Left lung (tissue), 4 donors: ENCODE measurements at regions not wholly inside any gene's neighbourhood (a gene's known extent, or its start where the extent isn't known, plus 50 kb on each side); places are given as distances from the start of the nearest gene placed in this dataset.

ENCODE experiments used
- ATAC-seq: fragments of 200-7000 bp; cut with Tn5 transposase; one replicate; pipeline ENCODE4 v1.9.1; 2020; ENCODE audit warnings: moderate library complexity
- DNase-seq, 4 donors: peaks; one replicate each; pipeline ENCODE4 v3.0.0-alpha.2; 2013 to 2020
- H3K27ac ChIP-seq, 2 donors: fragments of 200-600 bp; sonication (generic) in 1 of 2; one replicate each; pipeline versions ENCODE4 v1.5.0 to v1.8.0; 2020 to 2021
- H3K27me3 ChIP-seq, 2 donors: fragments of 200-600 bp; sonication (generic) in 1 of 2; one replicate each; pipeline versions ENCODE4 v1.5.0 to v1.8.0; 2020 to 2021
- H3K36me3 ChIP-seq, 2 donors: fragments of 200-600 bp; sonication (generic) in 1 of 2; one replicate each; pipeline versions ENCODE4 v1.5.0 to v1.8.0; 2020 to 2021
- H3K4me1 ChIP-seq, 2 donors: fragments of 200-600 bp; one replicate each; pipeline ENCODE4 v1.8.0; 2021
- H3K4me3 ChIP-seq, 2 donors: fragments of 200-600 bp; sonication (generic) in 1 of 2; one replicate each; pipeline versions ENCODE4 v1.5.0 to v1.8.0; 2020 to 2021; ENCODE audit warnings: mild to moderate bottlenecking in 1 of 2
- H3K9me3 ChIP-seq, 2 donors: fragments of 200-600 bp; sonication (generic) in 1 of 2; one replicate each; pipeline versions ENCODE4 v1.5.0 to v1.8.0; 2020 to 2021
- CTCF ChIP-seq, 2 donors: fragments of 200-600 bp; sonication (generic) in 1 of 2; IDR thresholded peaks; one replicate each; pipeline versions ENCODE4 v1.5.0 to v1.8.0; 2021; ENCODE audit warnings: antibody characterized with exemption in 2 of 2
- intact Hi-C, 2 donors: fragments of 100-400 bp; cut with DNase I; formaldehyde crosslinking; loops; one replicate each; pipeline versions ENCODE4 v1.11.2 to v1.14.2; 2022
- donor health status: DM: no; HTN: yes; CAD: no.
- donor health status: DM: no; HTN: no; CAD: no.

GRCh38 chr13:70967564-70967963 is 859.3 kb upstream of the KLHL1 start:
- TF ChIP-seq CTCF (IDR thresholded peaks at IDR 0.05): no peak
- Histone ChIP-seq H3K4me1 (no peaks in the 10 kb centered on the region), H3K27me3 (no peaks in the 10 kb centered on the region), H3K36me3 (no peaks in the 10 kb centered on the region), H3K4me3 (no peak overlapping the region), H3K9me3 (no peaks in the 10 kb centered on the region), H3K27ac (no peak overlapping the region)
- intact Hi-C loops: no loop called here
- ATAC-seq (no peak), DNase-seq (peak in 1 of 4 donors; percentile 48)

DNA sequence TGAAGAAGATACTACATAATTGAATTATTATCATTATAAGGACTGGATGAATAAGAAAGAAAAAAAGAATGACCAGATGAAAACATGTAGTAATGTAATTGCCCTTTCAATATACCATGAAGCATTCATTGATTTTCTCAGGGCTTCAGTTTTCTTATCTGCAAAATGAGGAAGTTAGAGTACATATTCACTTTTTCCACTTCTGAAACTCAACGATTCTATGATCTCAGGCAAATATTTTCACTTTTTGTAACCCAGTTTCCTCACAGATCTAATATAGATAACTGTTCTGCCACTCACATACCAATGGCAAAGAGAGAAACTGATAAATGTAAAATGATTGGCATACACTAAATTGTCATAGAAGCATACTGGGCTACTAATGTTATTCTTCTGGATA is 856.6 kb upstream of the KLHL1 start:
- no peak overlapping the region for H3K27ac ChIP-seq
- no peaks in the 10 kb centered on the region for H3K9me3 ChIP-seq
- H3K36me3 ChIP-seq: no peaks in the 10 kb centered on the region
- TF ChIP-seq CTCF (IDR thresholded peaks at IDR 0.05): no peak
- no peaks in the 10 kb centered on the region for H3K27me3 ChIP-seq
- DNase-seq (no peak), ATAC-seq (no peak)
- intact Hi-C loops: no loop called here
- H3K4me1 ChIP-seq: no peaks in the 10 kb centered on the region
- H3K4me3 ChIP-seq: no peak overlapping the region

DNA sequence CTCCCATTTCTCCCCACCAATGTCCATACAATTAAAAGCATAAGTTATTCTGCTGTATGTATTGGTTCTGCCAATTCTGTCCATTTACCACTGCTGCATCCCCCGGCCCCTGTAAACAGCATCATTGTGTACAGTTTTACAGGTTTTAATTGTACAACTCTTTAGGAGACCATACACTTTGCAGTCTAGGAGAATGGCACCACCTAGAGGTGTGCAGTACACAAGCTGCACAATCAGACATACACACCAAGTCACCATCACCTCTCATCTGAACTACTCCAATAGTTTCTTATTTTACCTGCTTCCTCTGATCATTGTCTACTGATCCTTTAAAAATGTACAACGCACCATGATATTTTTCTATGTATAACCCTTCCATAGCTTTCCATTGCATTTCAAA is 855.9 kb upstream of the KLHL1 start:
- DNase-seq (no peak), ATAC-seq (peak; percentile 62)
- Histone ChIP-seq H3K27ac (no peak overlapping the region), H3K4me1 (no peaks in the 10 kb centered on the region), H3K4me3 (no peak overlapping the region), H3K27me3 (no peaks in the 10 kb centered on the region), H3K9me3 (no peaks in the 10 kb centered on the region), H3K36me3 (no peaks in the 10 kb centered on the region)
- intact Hi-C loops: no loop called here
- no peak for TF ChIP-seq CTCF (IDR thresholded peaks at IDR 0.05)

GRCh38 chr13:70960841-70961443 is 852.7 kb upstream of the KLHL1 start:
- peak in 1 of 2 donors; percentile 43 for TF ChIP-seq CTCF (IDR thresholded peaks at IDR 0.05)
- Histone ChIP-seq H3K4me3 (no peak overlapping the region), H3K9me3 (no peaks in the 10 kb centered on the region), H3K27ac (no peak overlapping the region), H3K36me3 (no peaks in the 10 kb centered on the region), H3K27me3 (no peaks in the 10 kb centered on the region), H3K4me1 (no peaks in the 10 kb centered on the region)
- intact Hi-C loops: no loop called here
- no peak for ATAC-seq
- peak in 2 of 4 donors; percentile 42 to 62 for DNase-seq

GRCh38 chr13:70959035-70959775 is 851.0 kb upstream of the KLHL1 start:
- Histone ChIP-seq H3K4me3 (no peak overlapping the region), H3K27ac (no peak overlapping the region), H3K9me3 (no peaks in the 10 kb centered on the region), H3K36me3 (no peaks in the 10 kb centered on the region), H3K4me1 (no peaks in the 10 kb centered on the region), H3K27me3 (no peaks in the 10 kb centered on the region)
- DNase-seq: no peak
- TF ChIP-seq CTCF (IDR thresholded peaks at IDR 0.05): no peak
- ATAC-seq: no peak
- intact Hi-C loops: no loop called here
